Neuron (in vitro differentiated cells): ENCODE measurements at regions not wholly inside any gene's neighbourhood (a gene's known extent, or its start where the extent isn't known, plus 50 kb on each side); places are given as distances from the start of the nearest gene placed in this dataset.

Source experiments
- H2AFZ ChIP-seq: one replicate; pipeline ENCODE4 v1.6.1; 2013; ENCODE audit warnings: low read depth, mild to moderate bottlenecking, inconsistent platforms, low read length, moderate library complexity
- H3K27me3 ChIP-seq: one replicate; pipeline ENCODE4 v1.6.1; 2013; ENCODE audit warnings: low read length; ENCODE audit not compliant: insufficient read depth
- H3K36me3 ChIP-seq: one replicate; pipeline ENCODE4 v1.6.1; 2013; ENCODE audit warnings: low read length; ENCODE audit not compliant: insufficient read depth
- H3K4me1 ChIP-seq: one replicate; pipeline ENCODE4 v1.6.1; 2013; ENCODE audit warnings: low read length; ENCODE audit not compliant: insufficient read depth
- H3K4me3 ChIP-seq: 2 replicates; pipeline ENCODE4 v1.5.1; 2013; ENCODE audit warnings: mild to moderate bottlenecking, low read length, moderate library complexity
- H3K9me3 ChIP-seq: one replicate; pipeline ENCODE4 v1.6.1; 2013; ENCODE audit warnings: low read length

GRCh38 chr7:86226191-86226590 is 417.5 kb upstream of the GRM3 start:
- H2AFZ ChIP-seq: no peak overlapping the region
- H3K36me3 ChIP-seq: no peaks in the 10 kb centered on the region
- H3K27me3 ChIP-seq: no peaks in the 10 kb centered on the region
- peaks cover 4% of the 10 kb centered on the region for H3K9me3 ChIP-seq
- H3K4me3 ChIP-seq: no peak overlapping the region
- no peaks in the 10 kb centered on the region for H3K4me1 ChIP-seq

- Histone ChIP-seq H3K27me3 (no peaks in the 10 kb centered on the region), H3K9me3 (peaks cover 4% of the 10 kb centered on the region), H2AFZ (no peak overlapping the region), H3K36me3 (no peaks in the 10 kb centered on the region), H3K4me1 (no peaks in the 10 kb centered on the region), H3K4me3 (no peak overlapping the region)
These were observed 420.9 kb upstream of the GRM3 start for GRCh38 chr7:86222806-86223205.

- H3K27me3 ChIP-seq: no peaks in the 10 kb centered on the region
- H3K36me3 ChIP-seq: no peaks in the 10 kb centered on the region
- H3K4me1 ChIP-seq: no peaks in the 10 kb centered on the region
- no peak overlapping the region for H2AFZ ChIP-seq
- H3K9me3 ChIP-seq: no peaks in the 10 kb centered on the region
- H3K4me3 ChIP-seq: no peak overlapping the region
These were observed 429.0 kb upstream of the GRM3 start for GRCh38 chr7:86214734-86215133.

- Histone ChIP-seq H3K27me3 (no peaks in the 10 kb centered on the region), H3K4me3 (no peak overlapping the region), H3K9me3 (no peaks in the 10 kb centered on the region), H3K4me1 (no peaks in the 10 kb centered on the region), H3K36me3 (no peaks in the 10 kb centered on the region), H2AFZ (no peak overlapping the region)
These were observed 430.7 kb upstream of the GRM3 start for GRCh38 chr7:86212976-86213375.

GRCh38 chr7:86209036-86209435 is 434.7 kb upstream of the GRM3 start:
- Histone ChIP-seq H3K4me1 (no peaks in the 10 kb centered on the region), H3K9me3 (no peaks in the 10 kb centered on the region)

GRCh38 chr7:86207740-86208139 is 436.0 kb upstream of the GRM3 start:
- no peaks in the 10 kb centered on the region for H3K9me3 ChIP-seq
- no peak overlapping the region for H2AFZ ChIP-seq
- no peaks in the 10 kb centered on the region for H3K36me3 ChIP-seq
- H3K27me3 ChIP-seq: no peaks in the 10 kb centered on the region
- H3K4me1 ChIP-seq: no peaks in the 10 kb centered on the region
- H3K4me3 ChIP-seq: no peak overlapping the region

More at GRCh38 chr7:86209036-86209435, 434.7 kb upstream of the GRM3 start:
- Histone ChIP-seq H3K36me3 (no peaks in the 10 kb centered on the region), H3K27me3 (no peaks in the 10 kb centered on the region), H2AFZ (no peak overlapping the region), H3K4me3 (no peak overlapping the region)

GRCh38 chr7:86202833-86203232 is 440.9 kb upstream of the GRM3 start:
- Histone ChIP-seq H3K36me3 (no peaks in the 10 kb centered on the region), H2AFZ (no peak overlapping the region), H3K27me3 (no peaks in the 10 kb centered on the region), H3K4me1 (no peaks in the 10 kb centered on the region), H3K9me3 (peaks cover 6% of the 10 kb centered on the region), H3K4me3 (no peak overlapping the region)

- peaks cover 6% of the 10 kb centered on the region for H3K9me3 ChIP-seq
- no peaks in the 10 kb centered on the region for H3K36me3 ChIP-seq
- no peak overlapping the region for H3K4me3 ChIP-seq
- H2AFZ ChIP-seq: no peak overlapping the region
- H3K4me1 ChIP-seq: no peaks in the 10 kb centered on the region
- H3K27me3 ChIP-seq: no peaks in the 10 kb centered on the region
These were observed 441.9 kb upstream of the GRM3 start for GRCh38 chr7:86201767-86202166.

- H3K9me3 ChIP-seq: peaks cover 6% of the 10 kb centered on the region
- H3K36me3 ChIP-seq: no peaks in the 10 kb centered on the region
- no peaks in the 10 kb centered on the region for H3K27me3 ChIP-seq
- no peak overlapping the region for H3K4me3 ChIP-seq
- no peak overlapping the region for H2AFZ ChIP-seq
- no peaks in the 10 kb centered on the region for H3K4me1 ChIP-seq
These were observed 443.7 kb upstream of the GRM3 start for GRCh38 chr7:86199881-86200614.

- Histone ChIP-seq H3K9me3 (no peaks in the 10 kb centered on the region), H3K27me3 (no peaks in the 10 kb centered on the region), H2AFZ (no peak overlapping the region)
These were observed 453.4 kb upstream of the GRM3 start for GRCh38 chr7:86190351-86190750.

GRCh38 chr7:86181474-86181873 is 462.2 kb upstream of the GRM3 start:
- Histone ChIP-seq H3K9me3 (no peaks in the 10 kb centered on the region), H3K4me3 (no peak overlapping the region)

More at GRCh38 chr7:86190351-86190750, 453.4 kb upstream of the GRM3 start:
- no peak overlapping the region for H3K4me3 ChIP-seq
- no peaks in the 10 kb centered on the region for H3K4me1 ChIP-seq
- H3K36me3 ChIP-seq: no peaks in the 10 kb centered on the region

GRCh38 chr7:86164827-86165226 is 478.9 kb upstream of the GRM3 start:
- no peak overlapping the region for H3K4me3 ChIP-seq
- H3K27me3 ChIP-seq: no peaks in the 10 kb centered on the region
- H3K36me3 ChIP-seq: no peaks in the 10 kb centered on the region
- H3K4me1 ChIP-seq: no peaks in the 10 kb centered on the region
- H2AFZ ChIP-seq: no peak overlapping the region
- no peaks in the 10 kb centered on the region for H3K9me3 ChIP-seq

More at GRCh38 chr7:86181474-86181873, 462.2 kb upstream of the GRM3 start:
- no peaks in the 10 kb centered on the region for H3K27me3 ChIP-seq
- no peaks in the 10 kb centered on the region for H3K4me1 ChIP-seq
- no peaks in the 10 kb centered on the region for H3K36me3 ChIP-seq
- H2AFZ ChIP-seq: no peak overlapping the region

GRCh38 chr7:86158111-86158510 is 485.6 kb upstream of the GRM3 start:
- Histone ChIP-seq H2AFZ (no peak overlapping the region), H3K4me3 (no peak overlapping the region), H3K27me3 (no peaks in the 10 kb centered on the region), H3K36me3 (no peaks in the 10 kb centered on the region), H3K4me1 (no peaks in the 10 kb centered on the region), H3K9me3 (no peaks in the 10 kb centered on the region)

GRCh38 chr7:86155623-86156022 is 488.1 kb upstream of the GRM3 start:
- H3K27me3 ChIP-seq: no peaks in the 10 kb centered on the region
- no peak overlapping the region for H2AFZ ChIP-seq
- H3K36me3 ChIP-seq: no peaks in the 10 kb centered on the region
- H3K4me1 ChIP-seq: no peaks in the 10 kb centered on the region
- no peaks in the 10 kb centered on the region for H3K9me3 ChIP-seq
- no peak overlapping the region for H3K4me3 ChIP-seq
